Ramos (cell line): ENCODE measurements at regions not wholly inside any gene's neighbourhood (a gene's known extent, or its start where the extent isn't known, plus 50 kb on each side); places are given as distances from the start of the nearest gene placed in this dataset.

ENCODE experiments used
- in situ Hi-C: fragments of 300-500 bp; cut with MboI; formaldehyde crosslinking; loops from one replicate; pipeline ENCODE4 v1.14.3; 2022; ENCODE audit warnings: low sequenced_read_pairs; ENCODE audit not compliant: unreplicated experiment

DNA sequence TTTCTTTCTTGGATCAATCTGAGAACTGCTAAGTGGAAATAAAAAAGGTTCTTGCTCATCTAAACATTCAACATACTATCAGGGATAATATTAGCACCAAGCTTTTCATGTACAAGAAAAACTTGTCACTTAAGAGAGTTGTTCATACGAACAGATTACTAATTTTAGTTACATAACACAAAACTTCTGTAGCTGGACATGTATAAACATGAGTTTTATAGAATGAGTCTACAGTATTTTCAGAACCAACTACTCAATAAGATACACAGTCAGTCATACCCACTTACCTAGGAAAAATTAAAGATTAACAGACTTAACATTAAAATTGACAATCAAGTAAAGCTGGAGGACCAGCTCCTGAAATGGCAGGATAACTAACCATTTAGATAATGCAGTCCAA, 540.1 kb upstream of the FAM241A start:
- in situ Hi-C loops: no loop called here

- in situ Hi-C loops: no loop called here
Measured at GRCh38 chr4:111610681-111611080, 534.6 kb upstream of the FAM241A start.

DNA sequence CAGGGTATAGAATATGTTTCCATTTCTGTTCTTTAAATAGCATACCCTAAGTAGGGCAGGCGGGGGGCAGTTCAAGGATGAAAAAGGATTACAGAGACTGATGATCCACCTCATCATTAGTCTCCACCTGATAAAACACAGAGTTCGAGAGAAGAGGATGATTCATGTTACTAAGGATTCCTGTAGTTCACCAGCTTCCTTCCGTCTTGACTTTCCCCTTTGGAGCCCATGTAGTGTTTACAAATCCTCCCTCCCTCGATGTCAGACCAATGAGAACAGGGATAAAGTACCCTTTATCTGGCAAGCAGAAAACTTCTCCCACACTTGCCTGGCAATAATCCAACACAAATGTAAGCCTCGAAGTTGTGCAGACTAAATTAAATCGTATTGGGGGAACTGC, 526.3 kb upstream of the FAM241A start:
- in situ Hi-C loops: no loop called here

DNA sequence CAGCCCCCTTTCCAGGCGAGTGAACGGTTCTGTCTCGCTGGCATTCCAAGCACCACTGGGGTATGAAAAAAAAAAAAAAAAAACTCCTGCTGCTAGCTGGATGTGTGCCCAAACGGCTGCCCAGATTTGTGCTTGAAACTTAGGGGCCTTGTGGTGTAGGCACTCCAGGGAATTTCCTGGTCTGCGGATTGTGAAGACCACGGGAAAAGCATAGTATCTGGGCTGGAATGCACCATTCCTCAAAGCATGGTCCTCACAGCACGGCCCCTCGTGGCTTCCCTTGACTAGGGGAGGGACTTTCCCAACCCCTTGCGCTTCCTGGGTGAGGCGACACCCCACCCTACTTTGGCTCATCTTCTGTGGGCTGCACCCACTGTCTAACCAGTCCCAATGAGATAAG, 516.8 kb upstream of the FAM241A start:
- in situ Hi-C loops: loop anchor here (25.0 kb wide), 2 partner anchors 409 to 991 kb away; no protein-coding TSS in a partner anchor

- in situ Hi-C loops: loop anchor here (25.0 kb wide), 2 partner anchors 407 to 993 kb away; no protein-coding TSS in a partner anchor
Measured at GRCh38 chr4:111630705-111631104, 514.5 kb upstream of the FAM241A start.

- in situ Hi-C loops: loop anchor here (25.0 kb wide), 2 partner anchors 406 to 994 kb away; no protein-coding TSS in a partner anchor
Measured at GRCh38 chr4:111631215-111631999, 513.8 kb upstream of the FAM241A start.

GRCh38 chr4:111632641-111633151, 512.6 kb upstream of the FAM241A start:
- in situ Hi-C loops: loop anchor here (25.0 kb wide), 2 partner anchors 405 to 995 kb away; no protein-coding TSS in a partner anchor

DNA sequence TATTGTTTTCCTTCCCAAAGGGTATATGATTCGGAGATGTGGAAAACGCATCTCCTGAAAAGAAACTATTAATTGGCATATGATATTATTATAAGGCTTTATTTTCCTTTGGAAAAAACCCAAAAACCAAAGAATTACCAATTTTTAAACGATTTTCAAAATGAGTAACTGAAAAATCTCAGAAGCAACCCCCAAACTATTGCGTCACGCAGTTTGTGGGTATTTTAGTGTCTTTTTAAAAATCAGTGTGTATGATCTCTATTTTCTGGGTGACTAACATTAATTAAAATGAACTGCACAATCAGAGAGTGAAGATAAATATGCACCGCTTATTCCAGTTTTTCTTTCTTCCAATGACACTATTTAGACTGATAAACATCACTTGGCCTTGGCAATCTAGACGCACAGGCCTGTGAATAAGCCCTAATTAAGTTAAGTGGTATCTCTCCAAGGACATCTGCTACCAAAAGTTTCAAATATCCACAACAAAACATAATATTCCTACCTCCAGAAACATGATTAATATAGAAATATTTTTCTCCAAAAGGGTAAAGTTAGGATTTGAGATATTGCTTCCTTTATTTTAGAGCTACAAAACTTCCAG, 511.5 kb upstream of the FAM241A start:
- in situ Hi-C loops: loop anchor here (25.0 kb wide), 2 partner anchors 404 to 996 kb away; no protein-coding TSS in a partner anchor

DNA sequence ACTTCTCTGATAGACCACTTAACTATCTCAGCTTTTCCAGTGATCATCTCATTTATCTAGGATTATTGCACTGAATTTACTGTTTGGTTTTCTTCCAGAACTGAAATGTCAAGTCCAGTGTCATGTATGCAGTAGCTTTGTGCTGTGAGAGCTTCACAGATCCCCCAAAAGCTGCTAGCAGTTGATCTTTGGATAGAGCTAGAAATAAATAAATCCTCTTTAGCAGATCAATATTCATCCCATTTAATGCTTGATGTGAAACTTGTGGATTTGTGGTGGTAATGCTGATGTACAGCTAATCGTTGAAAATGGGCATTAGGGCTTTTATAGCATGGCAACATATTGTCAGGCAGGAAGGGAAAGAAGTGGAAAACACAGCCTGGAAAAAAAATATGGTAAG, 509.6 kb upstream of the FAM241A start:
- in situ Hi-C loops: loop anchor here (25.0 kb wide), 2 partner anchors 402 to 998 kb away; no protein-coding TSS in a partner anchor

GRCh38 chr4:111636961-111637585, 508.2 kb upstream of the FAM241A start:
- in situ Hi-C loops: loop anchor here (25.0 kb wide), 2 partner anchors 400 to 1000 kb away; no protein-coding TSS in a partner anchor

DNA sequence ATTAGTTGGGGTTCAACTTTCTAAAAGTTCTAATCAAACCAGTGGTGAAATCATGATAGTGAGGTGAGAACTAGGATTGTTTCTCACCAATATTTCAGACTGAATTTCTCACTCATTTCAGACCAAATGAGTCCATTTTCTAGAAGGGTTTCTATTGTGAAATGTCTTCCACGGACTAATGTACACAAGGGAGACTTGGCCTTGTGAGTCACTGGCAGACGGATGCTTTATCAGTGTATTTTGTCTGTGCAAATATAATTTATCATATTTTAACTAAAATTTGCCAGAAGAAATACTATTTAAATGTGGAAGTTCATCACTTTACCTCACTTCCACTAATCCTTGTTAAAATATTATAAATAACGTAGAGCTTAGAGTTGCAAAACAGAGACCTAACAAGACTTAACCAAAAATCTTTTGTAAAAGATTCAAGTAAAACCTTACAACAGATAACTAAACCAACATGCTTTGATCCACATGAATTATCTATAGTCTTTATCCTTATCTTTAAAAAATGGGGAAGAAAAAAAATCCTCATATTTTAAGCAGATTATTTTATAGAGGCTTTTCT, 506.0 kb upstream of the FAM241A start:
- in situ Hi-C loops: loop anchor here (25.0 kb wide), 2 partner anchors 398 to 1002 kb away; no protein-coding TSS in a partner anchor

GRCh38 chr4:111639876-111640275, 505.4 kb upstream of the FAM241A start:
- in situ Hi-C loops: loop anchor here (25.0 kb wide), 2 partner anchors 397 to 1003 kb away; no protein-coding TSS in a partner anchor

- in situ Hi-C loops: loop anchor here (25.0 kb wide), 2 partner anchors 395 to 1005 kb away; no protein-coding TSS in a partner anchor
Measured at GRCh38 chr4:111641813-111642579, 503.3 kb upstream of the FAM241A start.

GRCh38 chr4:111648056-111648455, 497.2 kb upstream of the FAM241A start:
- in situ Hi-C loops: loop anchor here (25.0 kb wide), 2 partner anchors 389 to 1011 kb away; no protein-coding TSS in a partner anchor

DNA sequence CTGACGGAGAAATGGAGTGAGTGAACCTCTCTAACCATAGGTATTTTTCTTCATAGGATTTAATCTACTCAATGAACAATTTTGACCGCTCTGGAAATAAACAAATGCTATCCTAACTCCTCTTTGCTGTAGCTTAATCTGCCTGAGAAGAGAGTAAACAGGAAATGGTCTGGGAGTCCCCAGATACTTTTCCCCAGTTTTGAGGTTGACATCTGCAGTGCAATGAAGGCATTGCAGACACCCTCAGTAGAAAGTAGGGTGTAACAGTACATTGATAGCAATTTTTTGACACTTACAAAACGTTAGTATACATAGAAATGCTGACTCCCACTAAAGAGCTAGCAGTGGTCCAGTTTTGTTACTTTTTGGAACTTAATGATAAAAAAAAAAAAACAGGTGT, 495.9 kb upstream of the FAM241A start:
- in situ Hi-C loops: loop anchor here (25.0 kb wide), 2 partner anchors 388 to 1012 kb away; no protein-coding TSS in a partner anchor

DNA sequence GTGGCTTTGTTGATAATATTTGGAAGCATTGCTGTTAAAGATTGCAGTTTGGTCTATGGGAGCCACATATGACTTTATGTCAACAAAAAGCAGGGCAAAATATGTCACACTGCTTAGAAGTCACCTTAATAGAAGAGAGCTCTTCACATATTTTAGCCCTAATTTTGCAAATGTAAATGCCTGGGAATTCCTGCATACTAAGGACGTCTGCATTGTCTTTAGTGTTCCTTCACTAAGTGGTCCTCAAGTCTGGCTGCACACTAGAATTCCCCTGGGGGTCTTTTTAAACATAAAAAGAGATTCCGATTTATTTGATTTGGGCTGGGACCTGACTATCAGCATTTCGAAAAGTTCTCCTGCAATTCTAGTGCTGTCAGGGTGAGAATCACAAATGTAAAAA, 495.1 kb upstream of the FAM241A start:
- in situ Hi-C loops: no loop called here

DNA sequence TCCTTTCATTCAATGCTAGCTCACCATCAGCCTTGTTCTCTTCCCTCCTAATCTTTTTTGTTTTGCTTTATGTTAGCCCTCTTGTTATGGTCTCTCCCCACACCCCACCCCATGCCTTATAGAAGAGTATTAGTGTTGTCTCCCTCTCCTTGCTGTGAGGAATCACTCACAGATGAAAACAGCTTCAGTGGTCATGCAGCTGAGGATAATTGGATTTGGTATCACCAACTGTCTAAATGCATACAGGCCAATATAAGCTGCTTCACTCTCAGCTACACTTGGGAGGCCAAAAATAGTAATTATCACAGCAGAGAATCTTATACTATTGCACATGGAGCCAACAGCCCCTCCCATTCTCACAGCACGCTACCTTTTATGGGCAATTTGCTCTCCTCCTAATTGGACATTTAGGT, 494.6 kb upstream of the FAM241A start:
- in situ Hi-C loops: no loop called here

- in situ Hi-C loops: no loop called here
Measured at GRCh38 chr4:111652236-111652635, 493.0 kb upstream of the FAM241A start.

GRCh38 chr4:111652986-111653385, 492.3 kb upstream of the FAM241A start:
- in situ Hi-C loops: no loop called here
